Activated CD8-positive, alpha-beta T cell treated with anti-CD3 and anti-CD28 coated beads, Interleukin-2, amount 10 ng/mL, durations not matched to agents 7 days and 5 days (primary cell): ENCODE measurements at regions not wholly inside any gene's neighbourhood (a gene's known extent, or its start where the extent isn't known, plus 50 kb on each side); places are given as distances from the start of the nearest gene placed in this dataset.

ENCODE experiments used
- ATAC-seq: fragments of 150-1000 bp; cut with Tn5 transposase; one replicate; pipeline ENCODE4 v1.10.0; 2021; ENCODE audit warnings: moderate library complexity
- CTCF ChIA-PET: fragments of 350-600 bp; sonication (Branson Sonifier 250); formaldehyde crosslinking; loops from one replicate; lab custom pipeline; 2021; ENCODE audit warnings: antibody characterized with exemption; lab: Charles Lee
- POLR2A ChIA-PET: fragments of 350-600 bp; sonication (Branson Sonifier 250); formaldehyde crosslinking; loops from one replicate; lab custom pipeline; 2021; ENCODE audit warnings: antibody characterized with exemption; lab: Charles Lee
- DNase-seq: peaks from one replicate; pipeline ENCODE4 v3.0.0-alpha.2; 2020
- H3K27ac Mint-ChIP-seq: one replicate; pipeline ENCODE4 v1.8.0; 2021; ENCODE audit warnings: mild to moderate bottlenecking, mixed read lengths
- H3K27me3 Mint-ChIP-seq: one replicate; pipeline ENCODE4 v1.8.0; 2021; ENCODE audit warnings: low read depth, mixed read lengths
- H3K36me3 Mint-ChIP-seq: one replicate; pipeline ENCODE4 v1.8.0; 2021; ENCODE audit warnings: low read depth, mixed read lengths
- H3K4me1 Mint-ChIP-seq: one replicate; pipeline ENCODE4 v1.8.0; 2021; ENCODE audit warnings: low read depth, mixed read lengths
- H3K4me3 Mint-ChIP-seq: one replicate; pipeline ENCODE4 v1.8.0; 2021; ENCODE audit warnings: mild to moderate bottlenecking, mixed read lengths
- H3K9me3 Mint-ChIP-seq: one replicate; pipeline ENCODE4 v1.8.0; 2022; ENCODE audit warnings: mixed read lengths; ENCODE audit not compliant: insufficient read depth

DNA sequence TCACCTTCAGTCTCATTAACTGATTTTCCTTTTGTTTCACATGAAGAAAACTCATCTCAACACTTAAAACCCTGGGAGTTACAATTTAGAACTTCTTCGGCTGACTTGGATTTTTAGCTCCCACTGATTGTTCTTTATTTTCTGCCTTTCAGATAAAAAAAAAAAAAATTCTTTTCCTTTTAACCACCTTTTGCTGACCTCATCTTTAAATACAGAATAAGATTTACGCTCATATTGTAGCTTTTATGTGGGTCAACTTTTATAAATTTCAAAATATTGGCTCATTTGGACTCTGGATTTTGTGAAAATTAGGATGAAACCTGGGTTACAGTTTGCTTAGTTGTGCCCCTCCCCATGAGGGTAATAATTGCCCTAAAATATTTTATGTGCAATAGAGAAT lies 659.3 kb downstream of the ZNF674 start:
- no peaks in the 10 kb centered on the region for H3K9me3 Mint-ChIP-seq
- POLR2A ChIA-PET = no interaction called here
- no peak overlapping the region for H3K27ac Mint-ChIP-seq
- DNase-seq (no peak), ATAC-seq (no peak)
- H3K27me3 Mint-ChIP-seq = no peaks in the 10 kb centered on the region
- CTCF ChIA-PET = no interaction called here
- H3K4me1 Mint-ChIP-seq = no peaks in the 10 kb centered on the region
- no peaks in the 10 kb centered on the region for H3K36me3 Mint-ChIP-seq
- H3K4me3 Mint-ChIP-seq = no peak overlapping the region

DNA sequence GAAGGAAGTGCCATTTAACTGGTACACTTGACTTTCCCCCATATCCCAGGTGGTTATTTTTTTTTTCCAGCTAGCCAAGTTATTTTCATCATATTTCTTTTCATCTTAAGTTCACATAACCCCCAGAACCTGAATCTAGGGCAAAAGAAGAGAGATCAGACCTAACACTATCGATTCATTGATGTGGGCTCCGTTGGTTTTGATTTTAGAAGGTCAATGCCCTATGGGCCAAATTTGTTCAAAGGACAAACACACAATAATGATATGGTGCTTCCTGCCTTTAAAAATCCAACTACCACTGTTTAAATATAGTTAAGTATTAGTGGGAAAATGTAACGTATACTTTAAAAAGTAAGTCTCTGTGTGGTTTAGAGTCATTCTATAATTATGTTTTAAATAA lies 665.7 kb downstream of the ZNF674 start:
- DNase-seq (no peak), ATAC-seq (no peak)
- H3K4me1 Mint-ChIP-seq = no peaks in the 10 kb centered on the region
- no peaks in the 10 kb centered on the region for H3K9me3 Mint-ChIP-seq
- H3K27me3 Mint-ChIP-seq = no peaks in the 10 kb centered on the region
- POLR2A ChIA-PET = no interaction called here
- H3K36me3 Mint-ChIP-seq = no peaks in the 10 kb centered on the region
- H3K4me3 Mint-ChIP-seq = no peak overlapping the region
- no peak overlapping the region for H3K27ac Mint-ChIP-seq
- CTCF ChIA-PET = no interaction called here

DNA sequence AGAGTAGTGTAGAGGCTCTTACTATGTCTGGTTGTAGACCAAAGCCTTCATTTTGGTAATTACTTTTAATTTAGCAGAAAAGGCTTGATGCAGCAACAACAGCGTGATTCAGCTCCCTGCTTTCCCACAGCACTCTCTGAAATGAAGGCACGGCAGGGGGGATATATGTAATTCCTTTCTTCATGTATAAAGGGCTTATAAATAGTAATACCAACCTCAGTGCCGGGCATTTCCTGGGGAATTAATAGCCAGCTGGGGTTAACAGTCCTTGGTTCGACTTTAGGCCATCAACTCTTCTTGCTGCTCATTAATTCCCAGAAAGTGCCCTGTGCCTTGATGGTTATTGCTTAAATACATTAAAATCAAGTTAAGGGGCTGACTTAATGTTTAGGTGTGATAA lies 669.0 kb downstream of the ZNF674 start:
- H3K27ac Mint-ChIP-seq = no peak overlapping the region
- CTCF ChIA-PET = no interaction called here

DNA sequence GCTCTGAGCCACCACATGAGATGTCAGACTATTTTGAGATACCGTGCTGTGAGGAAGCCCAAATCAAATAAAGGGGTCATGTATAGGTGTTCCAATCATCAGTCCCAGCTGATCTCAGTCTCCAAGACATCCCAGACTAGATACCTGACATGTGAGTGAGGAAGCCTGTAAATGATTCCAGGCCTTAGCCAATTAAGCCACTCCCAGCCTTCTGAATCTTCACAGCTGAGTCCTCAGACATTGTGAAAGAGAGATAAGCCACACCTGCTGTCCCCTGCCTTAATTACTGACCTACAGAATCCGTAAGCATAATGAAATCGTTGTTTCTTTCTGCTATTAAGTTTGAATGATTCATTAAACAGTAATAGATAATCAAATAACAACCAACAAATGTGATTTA lies 671.4 kb downstream of the ZNF674 start:
- H3K4me3 Mint-ChIP-seq = no peak overlapping the region
- ChIA-PET CTCF (no interaction called here), POLR2A (no interaction called here)
- no peaks in the 10 kb centered on the region for H3K27me3 Mint-ChIP-seq
- H3K36me3 Mint-ChIP-seq = no peaks in the 10 kb centered on the region
- no peak overlapping the region for H3K27ac Mint-ChIP-seq
- H3K4me1 Mint-ChIP-seq = no peaks in the 10 kb centered on the region
- ATAC-seq = no peak
- DNase-seq = no peak
- no peaks in the 10 kb centered on the region for H3K9me3 Mint-ChIP-seq

More for the DNA sequence above, 669.0 kb downstream of the ZNF674 start:
- no peak for ATAC-seq
- H3K4me3 Mint-ChIP-seq = no peak overlapping the region
- no peaks in the 10 kb centered on the region for H3K9me3 Mint-ChIP-seq
- H3K36me3 Mint-ChIP-seq = no peaks in the 10 kb centered on the region
- POLR2A ChIA-PET = no interaction called here
- H3K4me1 Mint-ChIP-seq = no peaks in the 10 kb centered on the region
- H3K27me3 Mint-ChIP-seq = no peaks in the 10 kb centered on the region
- no peak for DNase-seq

DNA sequence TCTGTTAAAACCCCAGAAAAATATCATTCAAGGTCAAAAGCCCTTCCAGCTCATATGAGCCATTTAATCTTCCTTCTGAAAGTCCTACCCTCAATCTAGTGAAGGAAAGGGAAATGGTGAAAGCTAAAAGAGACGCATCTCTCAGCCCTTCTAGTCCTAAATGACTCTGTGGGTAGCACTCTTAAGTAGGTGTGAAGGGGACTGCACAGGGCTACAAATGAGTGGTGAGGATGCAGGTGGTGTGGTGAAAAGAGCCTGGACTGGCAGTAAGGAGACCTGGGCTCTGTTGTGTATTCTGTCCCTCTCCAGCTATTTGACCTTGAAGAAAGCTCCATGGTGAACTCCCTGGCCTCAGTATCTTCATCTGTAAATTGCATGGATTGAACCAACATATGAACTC lies 671.8 kb upstream of the DIPK2B start:
- no peak for DNase-seq
- Mint-ChIP-seq H3K9me3 (no peaks in the 10 kb centered on the region), H3K4me1 (no peaks in the 10 kb centered on the region), H3K27me3 (no peaks in the 10 kb centered on the region), H3K4me3 (no peak overlapping the region), H3K36me3 (no peaks in the 10 kb centered on the region), H3K27ac (no peak overlapping the region)
- ChIA-PET CTCF (no interaction called here), POLR2A (no interaction called here)
- no peak for ATAC-seq

DNA sequence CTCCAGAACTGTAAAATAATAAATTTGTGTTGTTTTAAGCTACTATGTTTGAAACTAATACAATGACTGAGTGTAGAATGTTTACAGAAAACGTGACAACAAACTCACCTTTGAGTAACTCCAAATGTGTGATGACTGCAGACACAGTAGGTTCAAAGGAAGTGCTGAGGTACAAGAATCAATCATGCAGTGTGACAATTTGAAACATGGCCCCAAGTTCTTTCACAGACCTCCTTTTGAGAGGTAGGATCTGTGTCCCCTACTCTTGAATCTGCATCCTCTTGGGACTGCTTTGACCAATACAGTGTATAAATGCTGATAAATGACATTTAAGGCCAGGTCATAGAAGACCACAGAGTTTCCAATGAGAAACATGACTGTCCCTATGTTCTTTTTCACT lies 667.7 kb upstream of the DIPK2B start:
- DNase-seq (no peak), ATAC-seq (no peak)
- Mint-ChIP-seq H3K27me3 (no peaks in the 10 kb centered on the region), H3K27ac (no peak overlapping the region), H3K4me3 (no peak overlapping the region), H3K4me1 (no peaks in the 10 kb centered on the region), H3K9me3 (no peaks in the 10 kb centered on the region), H3K36me3 (no peaks in the 10 kb centered on the region)
- ChIA-PET CTCF (no interaction called here), POLR2A (no interaction called here)

DNA sequence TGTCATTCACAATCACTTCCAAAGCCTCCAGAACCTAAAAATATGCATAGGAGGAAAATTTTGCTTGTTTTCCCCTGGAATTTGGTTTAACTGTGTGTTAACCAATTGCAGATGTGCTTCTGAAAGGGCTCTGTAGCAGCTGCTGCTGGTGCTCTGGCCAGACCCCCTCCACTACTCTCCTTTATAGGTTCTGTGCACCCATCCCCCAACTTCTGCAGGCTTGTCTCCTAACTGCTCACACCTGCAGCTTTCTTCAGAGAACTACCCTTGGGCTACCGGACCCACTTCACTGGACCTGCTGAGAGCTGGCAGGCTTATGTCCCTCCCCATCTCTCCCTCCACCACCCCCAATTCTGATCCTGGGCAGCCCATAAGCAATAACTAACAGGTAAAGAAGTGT lies 662.1 kb upstream of the DIPK2B start:
- ATAC-seq = no peak
- Mint-ChIP-seq H3K27me3 (no peaks in the 10 kb centered on the region), H3K27ac (no peak overlapping the region), H3K4me3 (no peak overlapping the region), H3K4me1 (no peaks in the 10 kb centered on the region), H3K9me3 (no peaks in the 10 kb centered on the region), H3K36me3 (no peaks in the 10 kb centered on the region)
- DNase-seq = no peak
- CTCF ChIA-PET = no interaction called here
- POLR2A ChIA-PET = no interaction called here

DNA sequence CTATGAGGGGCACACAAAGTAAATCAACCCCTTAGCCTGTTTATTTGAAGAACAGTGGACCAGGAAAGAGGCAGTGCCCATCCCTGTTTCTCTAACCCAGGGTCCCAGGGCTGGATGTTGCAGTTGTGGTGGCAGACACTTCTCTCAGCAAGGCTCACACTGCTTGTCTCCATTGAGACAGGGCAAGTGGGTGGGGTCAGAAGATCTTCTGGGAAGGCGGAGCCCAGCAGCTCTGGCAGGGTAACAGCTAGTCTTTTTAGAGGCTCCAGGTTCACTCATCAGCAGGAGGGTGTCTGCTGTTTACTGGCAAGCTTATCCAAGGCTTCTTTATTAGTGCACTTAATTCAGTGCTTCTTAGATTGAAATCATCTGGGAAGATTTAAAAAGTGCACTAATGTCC lies 659.8 kb upstream of the DIPK2B start:
- Mint-ChIP-seq H3K27me3 (no peaks in the 10 kb centered on the region), H3K9me3 (no peaks in the 10 kb centered on the region), H3K27ac (no peak overlapping the region), H3K4me1 (no peaks in the 10 kb centered on the region), H3K4me3 (no peak overlapping the region), H3K36me3 (no peaks in the 10 kb centered on the region)
- no peak for DNase-seq
- no peak for ATAC-seq
- ChIA-PET POLR2A (no interaction called here), CTCF (no interaction called here)

DNA sequence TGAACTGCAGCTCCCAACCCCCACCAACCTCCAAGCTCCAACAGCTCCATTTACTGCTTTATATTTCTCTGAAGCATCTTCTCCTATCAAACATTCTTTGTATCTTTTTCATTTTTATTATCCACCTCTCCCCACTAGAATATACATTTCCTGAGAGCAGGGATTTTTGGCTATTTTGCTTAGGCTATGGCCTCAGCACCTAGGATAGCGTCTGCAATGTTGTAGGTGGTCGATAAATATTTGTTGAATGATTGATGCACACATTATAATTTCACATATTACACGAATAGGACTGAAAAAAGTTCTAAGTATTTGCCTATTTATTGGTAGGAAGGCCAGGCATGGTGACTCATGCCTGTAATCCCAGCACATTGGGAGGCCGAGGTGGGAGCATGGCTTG lies 658.7 kb upstream of the DIPK2B start:
- DNase-seq = no peak
- H3K9me3 Mint-ChIP-seq = no peaks in the 10 kb centered on the region

DNA sequence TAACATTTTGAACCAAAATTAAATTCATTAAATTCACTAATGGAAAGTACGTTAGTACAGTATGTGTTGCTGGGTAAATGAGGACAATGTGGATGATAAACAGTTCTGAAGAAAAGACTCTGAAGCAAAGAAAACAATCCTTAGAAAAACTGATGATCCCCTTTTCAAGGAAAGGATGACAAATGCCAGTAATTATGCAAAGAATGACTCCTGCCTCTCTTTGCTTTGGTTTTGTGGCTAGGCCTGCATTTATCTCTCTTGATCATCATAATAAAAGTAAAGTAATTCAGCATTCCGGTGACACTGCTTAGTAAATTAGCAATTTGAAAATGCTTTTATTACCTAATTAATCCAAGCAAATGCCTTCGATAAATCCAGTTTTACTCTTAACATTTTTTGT lies 652.2 kb upstream of the DIPK2B start:
- H3K27me3 Mint-ChIP-seq = no peaks in the 10 kb centered on the region
- CTCF ChIA-PET = no interaction called here
- POLR2A ChIA-PET = no interaction called here
- H3K36me3 Mint-ChIP-seq = peaks cover 6% of the 10 kb centered on the region
- DNase-seq (no peak), ATAC-seq (no peak)
- H3K4me1 Mint-ChIP-seq = peaks cover 33% of the 10 kb centered on the region
- no peak overlapping the region for H3K4me3 Mint-ChIP-seq
- no peak overlapping the region for H3K27ac Mint-ChIP-seq
- H3K9me3 Mint-ChIP-seq = no peaks in the 10 kb centered on the region

More for the DNA sequence above, 658.7 kb upstream of the DIPK2B start:
- Mint-ChIP-seq H3K4me1 (peaks cover under 1% of the 10 kb centered on the region), H3K27me3 (no peaks in the 10 kb centered on the region), H3K36me3 (no peaks in the 10 kb centered on the region), H3K4me3 (no peak overlapping the region), H3K27ac (no peak overlapping the region)
- no peak for ATAC-seq
- CTCF ChIA-PET = no interaction called here
- POLR2A ChIA-PET = no interaction called here

DNA sequence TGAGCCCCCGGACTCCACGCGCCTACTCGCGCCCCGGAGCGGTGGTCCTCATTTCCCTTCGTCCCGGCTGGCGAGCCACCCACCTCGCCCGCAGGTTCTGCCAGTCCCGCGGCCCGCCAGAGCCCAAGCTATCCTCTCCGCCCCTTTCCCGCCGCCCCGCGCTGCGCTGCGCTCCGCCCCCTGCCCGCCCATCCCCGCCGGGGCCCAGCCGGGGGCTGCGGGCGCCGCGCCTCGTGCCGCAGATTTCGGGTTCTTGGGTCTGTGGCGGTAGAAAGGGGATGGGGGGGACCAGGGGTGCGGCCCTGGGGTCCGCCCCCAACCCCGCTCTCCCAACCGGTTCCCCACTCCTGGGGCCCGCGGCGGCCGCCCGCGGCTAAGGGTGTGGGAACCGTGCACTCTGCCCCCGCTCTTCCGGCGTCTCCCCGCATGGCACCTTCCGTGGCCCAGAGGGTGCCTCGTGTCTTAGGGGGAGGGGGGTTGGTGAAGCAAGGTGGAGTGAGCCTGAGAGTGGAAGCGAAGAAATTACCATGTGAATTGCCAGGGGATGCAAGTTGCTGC lies 650.8 kb upstream of the DIPK2B start:
- Mint-ChIP-seq H3K27ac (peak overlapping the region; percentile 64), H3K4me1 (peaks cover 33% of the 10 kb centered on the region), H3K4me3 (peak overlapping the region; percentile 93), H3K27me3 (no peaks in the 10 kb centered on the region), H3K9me3 (no peaks in the 10 kb centered on the region), H3K36me3 (peaks cover 7% of the 10 kb centered on the region)
- POLR2A ChIA-PET = interaction anchor here (0.6 to 2.6 kb wide), 3 partner anchors 45 to 94 kb away, joined by 3 to 12 read pairs (median 3); no protein-coding TSS in a partner anchor
- ATAC-seq (peak; percentile 74), DNase-seq (peak; percentile 58)
- CTCF ChIA-PET = interaction anchor here (1.4 kb wide), 1 partner anchor 52 kb away, joined by 4 read pairs; no protein-coding TSS in a partner anchor

DNA sequence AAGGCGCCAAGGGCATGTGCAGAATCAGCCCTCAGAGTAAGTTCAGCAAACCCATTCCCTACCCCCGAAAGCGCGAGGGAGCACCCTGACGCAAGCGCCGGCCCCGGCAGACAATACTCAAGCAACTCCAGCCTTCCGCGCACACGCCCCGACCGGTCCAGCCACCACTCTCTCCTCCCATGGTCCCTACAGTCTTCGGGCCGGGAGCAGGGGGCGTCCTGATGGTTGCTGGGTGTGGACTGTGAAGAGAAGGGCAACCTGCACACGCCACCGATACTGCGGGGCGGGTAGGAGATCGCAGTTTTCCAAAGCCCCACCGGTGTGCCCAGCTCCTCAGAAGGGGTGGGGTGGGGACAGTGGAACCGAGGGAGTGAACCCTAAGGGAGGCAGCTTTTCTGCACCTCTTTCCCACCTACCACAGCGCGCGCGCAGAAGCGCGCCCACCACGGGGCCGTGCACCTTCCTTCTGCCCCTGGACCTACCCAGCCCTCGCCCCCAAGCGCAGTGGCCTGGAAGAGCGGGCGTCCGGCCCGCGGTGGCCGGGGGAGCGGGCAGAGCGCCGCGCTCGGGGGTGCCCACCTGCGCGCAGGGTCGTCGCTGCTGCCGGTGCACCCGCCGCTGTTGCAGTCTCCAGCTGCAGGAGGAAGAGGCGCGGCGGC lies 650.2 kb upstream of the DIPK2B start:
- ATAC-seq = peak; percentile 52
- POLR2A ChIA-PET = interaction anchor here (1.6 to 2.6 kb wide), 2 partner anchors 45 to 49 kb away, joined by 3 to 12 read pairs; no protein-coding TSS in a partner anchor
- Mint-ChIP-seq H3K27ac (peak overlapping the region; percentile 88), H3K27me3 (no peaks in the 10 kb centered on the region), H3K36me3 (peaks cover 10% of the 10 kb centered on the region), H3K4me3 (peak overlapping the region; percentile 93), H3K9me3 (no peaks in the 10 kb centered on the region), H3K4me1 (peaks cover 36% of the 10 kb centered on the region)
- DNase-seq = peak; percentile 41
- CTCF ChIA-PET = interaction anchor here (0.6 to 2.8 kb wide), 5 partner anchors 9 to 696 kb away, joined by 3 to 13 read pairs (median 4); no protein-coding TSS in a partner anchor
